ENCODE measurements at regions not wholly inside any gene's neighbourhood (a gene's known extent, or its start where the extent isn't known, plus 50 kb on each side); places are given as distances from the start of the nearest gene placed in this dataset.

- DNase-seq (ENCODE audit: low read depth, low spot score): no peak
Measured at GRCh38 chr17:14815079-14815478, 450.0 kb downstream of the PMP22 start.

- DNase-seq (ENCODE audit: low read depth, low spot score): no peak
Measured at GRCh38 chr17:14813649-14814370, 451.3 kb downstream of the PMP22 start.

GRCh38 chr17:14808425-14808824 lies 456.7 kb downstream of the PMP22 start:
- DNase-seq (ENCODE audit: low read depth, low spot score): no peak

GRCh38 chr17:14805348-14805747 lies 459.8 kb downstream of the PMP22 start:
- DNase-seq (ENCODE audit: low read depth, low spot score): no peak

GRCh38 chr17:14803826-14804225 lies 461.3 kb downstream of the PMP22 start:
- DNase-seq (ENCODE audit: low read depth, low spot score): no peak

GRCh38 chr17:14797801-14798200 lies 467.3 kb downstream of the PMP22 start:
- DNase-seq (ENCODE audit: low read depth, low spot score): no peak

GRCh38 chr17:14797021-14797420 lies 468.1 kb downstream of the PMP22 start:
- DNase-seq (ENCODE audit: low read depth, low spot score): no peak

- DNase-seq (ENCODE audit: low read depth, low spot score): no peak
Measured at GRCh38 chr17:14794961-14795360, 470.2 kb downstream of the PMP22 start.

- peak; percentile 7 for DNase-seq (ENCODE audit: low read depth, low spot score)
Measured at GRCh38 chr17:14793237-14793636, 471.9 kb downstream of the PMP22 start.

GRCh38 chr17:14792746-14793145 lies 472.4 kb downstream of the PMP22 start:
- DNase-seq (ENCODE audit: low read depth, low spot score): peak; percentile 74

GRCh38 chr17:14791221-14791620 lies 473.9 kb downstream of the PMP22 start:
- DNase-seq (ENCODE audit: low read depth, low spot score): no peak

GRCh38 chr17:14790521-14790920 lies 474.6 kb downstream of the PMP22 start:
- no peak for DNase-seq (ENCODE audit: low read depth, low spot score)

GRCh38 chr17:14784997-14785696 lies 480.0 kb downstream of the PMP22 start:
- no peak for DNase-seq (ENCODE audit: low read depth, low spot score)

- no peak for DNase-seq (ENCODE audit: low read depth, low spot score)
Measured at GRCh38 chr17:14781123-14781522, 480.2 kb downstream of the HS3ST3B1 start.

GRCh38 chr17:14780097-14780651 lies 479.3 kb downstream of the HS3ST3B1 start:
- no peak for DNase-seq (ENCODE audit: low read depth, low spot score)

GRCh38 chr17:14779241-14779640 lies 478.4 kb downstream of the HS3ST3B1 start:
- no peak for DNase-seq (ENCODE audit: low read depth, low spot score)

GRCh38 chr17:14777291-14777690 lies 476.4 kb downstream of the HS3ST3B1 start:
- no peak for DNase-seq (ENCODE audit: low read depth, low spot score)

GRCh38 chr17:14776791-14777190 lies 475.9 kb downstream of the HS3ST3B1 start:
- DNase-seq (ENCODE audit: low read depth, low spot score): peak; percentile 52

GRCh38 chr17:14775731-14776492 lies 475.0 kb downstream of the HS3ST3B1 start:
- peak; percentile 77 for DNase-seq (ENCODE audit: low read depth, low spot score)

GRCh38 chr17:14774774-14775173 lies 473.9 kb downstream of the HS3ST3B1 start:
- DNase-seq (ENCODE audit: low read depth, low spot score): no peak

GRCh38 chr17:14772776-14773175 lies 471.9 kb downstream of the HS3ST3B1 start:
- no peak for DNase-seq (ENCODE audit: low read depth, low spot score)

GRCh38 chr17:14771543-14771942 lies 470.7 kb downstream of the HS3ST3B1 start:
- no peak for DNase-seq (ENCODE audit: low read depth, low spot score)

Data from astrocyte of the hippocampus (primary cell).